Prostate gland (tissue), 2 donors: ENCODE measurements at regions not wholly inside any gene's neighbourhood (a gene's known extent, or its start where the extent isn't known, plus 50 kb on each side); places are given as distances from the start of the nearest gene placed in this dataset.
"Not testable (repeated sequence)": the region's sequence is repeated elsewhere in the genome, so short reads cannot be mapped to it uniquely, and the experiment has no call there.

ENCODE experiments used
- DNase-seq: peaks from one replicate; pipeline ENCODE4 v3.0.0-alpha.2; 2019; ENCODE audit warnings: low spot score
- H3K27ac ChIP-seq, 2 donors: fragments of 200-600 bp; sonication (generic); 2 replicates each; pipeline ENCODE4 v1.5.1; 2017 to 2019
- H3K27me3 ChIP-seq: fragments of 200-600 bp; sonication (generic); replicated peaks from 2 replicates; pipeline ENCODE4 v1.5.1; 2019; ENCODE audit not compliant: insufficient read depth
- H3K36me3 ChIP-seq, 2 donors: fragments of 200-600 bp; sonication (generic); 1 replicate in 1 of 2; 2 replicates in 1 of 2; pipeline versions ENCODE4 v1.5.1 to v1.8.1; 2017 to 2019
- H3K4me1 ChIP-seq: fragments of 200-600 bp; sonication (generic); replicated peaks from 2 replicates; pipeline ENCODE4 v1.5.1; 2019
- H3K4me3 ChIP-seq, 2 donors: fragments of 200-600 bp; sonication (generic); 2 replicates each; pipeline ENCODE4 v1.5.1; 2017 to 2019
- H3K9me3 ChIP-seq: fragments of 200-600 bp; sonication (generic); 2 replicates; pipeline ENCODE4 v1.5.1; 2017
- CTCF ChIP-seq, 4 experiments: fragments of 200-600 bp in 2 of 4; fragments of 450-650 bp in 2 of 4; sonication (generic) in 2 of 4; IDR thresholded peaks; 1 replicate in 3 of 4; 2 replicates in 1 of 4; pipeline ENCODE4 v1.5.1; 2016 to 2019; ENCODE audit warnings: antibody characterized with exemption in 4 of 4, mild to moderate bottlenecking in 2 of 4, moderate library complexity in 2 of 4
- POLR2A ChIP-seq: fragments of 450-650 bp; IDR thresholded peaks from one replicate; pipeline ENCODE4 v1.6.1; 2016; ENCODE audit warnings: antibody characterized with exemption, mild to moderate bottlenecking
- POLR2AphosphoS5 ChIP-seq: sonication (generic); formaldehyde crosslinking; IDR thresholded peaks from one replicate; pipeline ENCODE4 v1.6.1; 2017; ENCODE audit warnings: antibody characterized with exemption
- WGBS: methylation state at CpG from one replicate; pipeline ENCODE4 v1.1.5; 2018; 5-methylcytosine and 5-hydroxymethylcytosine counted together
- intact Hi-C: fragments of 100-400 bp; cut with DNase I; formaldehyde crosslinking; loops from one replicate; pipeline ENCODE4 v1.14.2; 2022

DNA sequence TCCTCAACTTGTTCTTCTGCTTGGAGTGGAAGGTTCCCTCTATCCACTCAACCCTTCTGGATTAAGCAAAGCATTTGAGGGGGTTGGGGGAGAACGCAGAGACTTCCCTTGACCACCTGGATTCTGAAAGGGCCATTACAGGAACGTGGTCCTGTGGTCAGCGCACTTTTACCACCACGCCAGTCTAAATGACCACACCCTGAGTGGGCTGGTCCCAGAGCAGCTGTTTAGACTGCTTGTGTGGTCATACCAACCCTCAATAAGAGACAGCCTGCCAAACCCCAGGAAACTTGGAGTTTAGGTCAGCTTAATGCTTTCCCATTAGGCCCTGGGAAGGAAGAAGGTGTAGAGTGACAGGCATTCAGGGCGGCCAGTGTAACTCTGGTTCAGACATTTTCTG is 165.5 kb upstream of the ATP2B1 start:
- no peak for TF ChIP-seq POLR2A
- no peak for TF ChIP-seq POLR2AphosphoS5
- TF ChIP-seq CTCF (IDR thresholded peaks at IDR 0.05), result no peak
- no peaks in the 10 kb centered on the region for H3K4me1 ChIP-seq
- intact Hi-C loops, result no loop called here
- DNase-seq, result no peak
- no peak overlapping the region for H3K27ac ChIP-seq
- H3K9me3 ChIP-seq, result no peaks in the 10 kb centered on the region
- no peaks in the 10 kb centered on the region for H3K36me3 ChIP-seq
- H3K4me3 ChIP-seq, result no peak overlapping the region
- no peaks in the 10 kb centered on the region for H3K27me3 ChIP-seq
- 93% methylated on average over 5 of the region's 5 CpGs for WGBS

DNA sequence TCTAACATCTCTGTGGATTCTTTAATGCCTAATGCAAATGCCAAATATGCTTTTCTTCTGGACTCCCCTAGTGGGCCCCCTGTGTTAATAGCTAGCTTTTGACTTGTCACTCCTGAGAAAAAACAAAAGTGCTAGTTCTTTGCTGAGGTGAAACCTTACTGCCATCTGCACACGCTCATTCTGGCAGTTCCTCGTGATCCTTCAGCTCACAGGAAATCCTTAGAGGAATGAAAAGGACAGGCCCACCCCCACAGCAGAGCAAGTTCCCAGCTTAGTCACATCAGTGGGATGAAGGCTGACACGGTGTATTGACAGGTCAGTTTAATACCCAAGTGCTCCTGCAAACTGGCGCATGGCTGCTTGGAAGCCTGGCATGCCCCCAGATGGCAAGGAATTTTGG is 165.1 kb upstream of the ATP2B1 start:
- no peak for DNase-seq

GRCh38 chr12:89872922-89873630 is 164.4 kb upstream of the ATP2B1 start:
- intact Hi-C loops, result no loop called here
- TF ChIP-seq POLR2AphosphoS5 (no peak), CTCF (IDR thresholded peaks at IDR 0.05) (no peak), POLR2A (no peak)
- Histone ChIP-seq H3K4me3 (no peak overlapping the region), H3K4me1 (no peaks in the 10 kb centered on the region), H3K27me3 (no peaks in the 10 kb centered on the region), H3K27ac (no peak overlapping the region), H3K9me3 (no peaks in the 10 kb centered on the region), H3K36me3 (no peaks in the 10 kb centered on the region)
- 96% methylated on average over 6 of the region's 6 CpGs for WGBS
- no peak for DNase-seq

More for the DNA sequence above, 165.1 kb upstream of the ATP2B1 start:
- intact Hi-C loops, result no loop called here
- Histone ChIP-seq H3K9me3 (no peaks in the 10 kb centered on the region), H3K27me3 (no peaks in the 10 kb centered on the region), H3K4me3 (no peak overlapping the region), H3K36me3 (no peaks in the 10 kb centered on the region), H3K4me1 (no peaks in the 10 kb centered on the region), H3K27ac (no peak overlapping the region)
- 35% methylated on average over 4 of the region's 4 CpGs for WGBS
- TF ChIP-seq POLR2AphosphoS5 (no peak), CTCF (IDR thresholded peaks at IDR 0.05) (no peak), POLR2A (no peak)

- no peaks in the 10 kb centered on the region for H3K36me3 ChIP-seq
- no peak for TF ChIP-seq POLR2AphosphoS5
- no peak for TF ChIP-seq POLR2A
- no peak for TF ChIP-seq CTCF (IDR thresholded peaks at IDR 0.05)
- H3K9me3 ChIP-seq, result no peaks in the 10 kb centered on the region
- H3K27me3 ChIP-seq, result no peaks in the 10 kb centered on the region
- no peaks in the 10 kb centered on the region for H3K4me1 ChIP-seq
- WGBS, result 91% methylated on average over 6 of the region's 6 CpGs
- no peak for DNase-seq
- H3K27ac ChIP-seq, result no peak overlapping the region
- intact Hi-C loops, result no loop called here
- H3K4me3 ChIP-seq, result no peak overlapping the region
Observed at GRCh38 chr12:89870413-89871184, 162.0 kb upstream of the ATP2B1 start.

DNA sequence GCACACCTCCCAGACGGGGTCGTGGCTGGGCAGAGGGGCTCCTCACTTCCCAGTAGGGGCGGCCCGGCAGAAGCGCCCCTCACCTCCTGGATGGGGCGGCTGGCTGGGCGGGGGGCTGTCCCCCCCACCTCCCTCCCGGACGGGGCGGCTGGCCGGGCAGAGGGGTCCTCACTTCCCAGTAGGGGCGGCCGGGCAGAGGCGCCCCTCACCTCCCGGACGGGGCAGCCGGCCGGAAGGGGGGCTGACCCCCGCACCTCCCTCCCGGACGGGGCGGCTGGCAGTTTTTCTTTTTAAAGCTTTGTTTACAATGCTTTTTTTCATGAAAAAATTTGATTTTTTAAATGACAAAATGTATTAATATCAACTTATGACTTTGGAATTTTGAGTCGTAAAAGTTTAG is 159.0 kb upstream of the ATP2B1 start:
- H3K36me3 ChIP-seq, H3K9me3 ChIP-seq, intact Hi-C loops, H3K27ac ChIP-seq, DNase-seq, H3K4me1 ChIP-seq, H3K4me3 ChIP-seq, H3K27me3 ChIP-seq: not testable (repeated sequence)
- WGBS, result 97% methylated on average over 16 of the region's 23 CpGs
